ENCODE measurements at regions not wholly inside any gene's neighbourhood (a gene's known extent, or its start where the extent isn't known, plus 50 kb on each side); places are given as distances from the start of the nearest gene placed in this dataset.

GRCh38 chr9:115204904-115205453, 87.0 kb upstream of the TNC start:
- TF ChIP-seq EP300 (IDR thresholded peaks at IDR 0.05) (no peak), CTCF (IDR thresholded peaks at IDR 0.05) (no peak)
